K562 (cell line): ENCODE measurements at regions not wholly inside any gene's neighbourhood (a gene's known extent, or its start where the extent isn't known, plus 50 kb on each side); places are given as distances from the start of the nearest gene placed in this dataset.
"Not testable (repeated sequence)": the region's sequence is repeated elsewhere in the genome, so short reads cannot be mapped to it uniquely, and the experiment has no call there.

Experiments
- ATAC-seq: fragments of 200-7000 bp; cut with Tn5 transposase; 3 replicates; pipeline ENCODE4 v1.9.1; 2020; ENCODE audit warnings: moderate library complexity
- BruUV-seq: library from RNA; stranded (reverse); fragments of 400-500 nt; replicated peaks from 2 replicates; lab custom pipeline; 2021; lab: Mats Ljungman, UMichigan
- CTCF ChIA-PET: fragments of 300-600 bp; formaldehyde crosslinking; extraction: SDS; loops from one replicate; lab custom pipeline; 2021; ENCODE audit warnings: low intra/inter-chr PET ratio; lab: Yijun Ruan, JAX
- POLR2A ChIA-PET: fragments of 300-600, 350-650 bp; sonication (Branson Sonifier 250); formaldehyde crosslinking; extraction: SDS; loops from one replicate; lab custom pipeline; 2021; ENCODE audit warnings: antibody characterized with exemption, inconsistent platforms; lab: Yijun Ruan, JAX
- DNase-seq, 4 experiments: peaks; one replicate each; pipeline versions ENCODE4 v3.0.0 to v3.0.0-alpha.2; 2011 to 2018; ENCODE audit warnings: low spot score in 3 of 4, mixed read lengths in 3 of 4; ENCODE audit errors: extremely low read depth in 1 of 4
- FAIRE-seq: peaks from 2 replicates; lab custom pipeline; 2011; peaks lifted over from hg19 to GRCh38; lab: Jason Lieb, UNC
- H2AFZ ChIP-seq: 2 replicates; pipeline ENCODE4 v1.6.0; 2011; ENCODE audit warnings: low read depth, low read length, control low read depth, inconsistent platforms
- H3K27ac ChIP-seq: fragments of 200-600 bp; 3 replicates; pipeline ENCODE4 v1.8.0; 2011; ENCODE audit warnings: low read depth, mild to moderate bottlenecking, control low read depth, inconsistent platforms, low read length, moderate library complexity, mixed read lengths; ENCODE audit errors: extremely low read depth
- H3K27me3 ChIP-seq, 2 experiments: fragments of 300-600 bp in 1 of 2; 2 replicates in 1 of 2; 3 replicates in 1 of 2; pipeline versions ENCODE4 v1.6.0 to v1.8.0; 2011; ENCODE audit warnings: inconsistent platforms in 2 of 2, low read length in 2 of 2, mild to moderate bottlenecking in 1 of 2, mixed read lengths in 1 of 2, moderate library complexity in 1 of 2; ENCODE audit not compliant: control insufficient read depth in 2 of 2, insufficient read depth in 2 of 2
- H3K36me3 ChIP-seq: fragments of 300-600 bp; 3 replicates; pipeline ENCODE4 v1.8.0; 2011; ENCODE audit warnings: mild to moderate bottlenecking, low read length, inconsistent platforms; ENCODE audit not compliant: control insufficient read depth, insufficient read depth
- H3K4me1 ChIP-seq, 2 experiments: fragments of 200-600 bp in 1 of 2; replicated peaks in 1 of 2; 2 replicates in 1 of 2; 3 replicates in 1 of 2; pipeline versions ENCODE4 v1.5.1 to v1.8.0; 2011; ENCODE audit warnings: inconsistent platforms in 2 of 2, low read length in 2 of 2, mild to moderate bottlenecking in 1 of 2, mixed read lengths in 1 of 2, moderate library complexity in 1 of 2; ENCODE audit not compliant: control insufficient read depth in 2 of 2, insufficient read depth in 2 of 2
- H3K4me2 ChIP-seq: 2 replicates; pipeline ENCODE4 v1.6.1; 2011; ENCODE audit warnings: low read length, control low read depth, inconsistent platforms, mixed read lengths; ENCODE audit not compliant: insufficient read depth
- H3K4me3 ChIP-seq: fragments of 200-600 bp; sonication (generic), shearing (Covaris generic); 2 replicates; pipeline ENCODE4 v1.5.1; 2016; ENCODE audit warnings: control low read depth, inconsistent platforms
- H3K79me2 ChIP-seq: fragments of 200-600 bp; 3 replicates; pipeline ENCODE4 v1.8.0; 2011; ENCODE audit warnings: low read length, inconsistent platforms; ENCODE audit not compliant: control insufficient read depth, insufficient read depth
- H3K9ac ChIP-seq, 2 experiments: 2 replicates each; pipeline versions ENCODE4 v1.6.0 to v1.6.1; 2011; ENCODE audit warnings: low read depth in 2 of 2, low read length in 2 of 2, control low read depth in 1 of 2, inconsistent platforms in 1 of 2, mild to moderate bottlenecking in 1 of 2, mixed read lengths in 1 of 2; ENCODE audit not compliant: insufficient read depth in 1 of 2
- H3K9me1 ChIP-seq: one replicate; pipeline ENCODE4 v1.6.0; 2011; ENCODE audit warnings: inconsistent platforms, mild to moderate bottlenecking, low read length, moderate library complexity; ENCODE audit not compliant: control insufficient read depth, insufficient read depth
- H3K9me3 ChIP-seq: replicated peaks from 2 replicates; pipeline ENCODE4 v1.5.1; 2011; ENCODE audit warnings: low read depth, low read length, inconsistent platforms; ENCODE audit not compliant: control insufficient read depth, insufficient read depth
- H4K20me1 ChIP-seq: replicated peaks from 2 replicates; pipeline ENCODE4 v1.6.1; 2011; ENCODE audit warnings: low read length, inconsistent platforms, mixed read lengths; ENCODE audit not compliant: control insufficient read depth, insufficient read depth
- BMI1 ChIP-seq: fragments of 150-350 bp; IDR thresholded peaks from 2 replicates; pipeline ENCODE4 v1.6.1; 2014; ENCODE audit warnings: low read length
- GABPA ChIP-seq: fragments of 200-800 bp; sonication (Bioruptor generic); conservative IDR thresholded peaks from 2 replicates; pipeline ENCODE4 v1.6.1; 2016; ENCODE audit warnings: low read depth, missing genetic modification characterization, missing compliant biosample characterization
- HDAC6 ChIP-seq: IDR thresholded peaks from 2 replicates; pipeline ENCODE4 v1.6.1; 2012; ENCODE audit warnings: low read depth, mild to moderate bottlenecking, control low read depth, inconsistent platforms, low read length, moderate library complexity
- JUNB ChIP-seq: fragments of 450-650 bp; formaldehyde crosslinking; conservative IDR thresholded peaks from 2 replicates; pipeline ENCODE4 v1.4.0; 2020; ENCODE audit warnings: mild to moderate bottlenecking
- L3MBTL2 ChIP-seq: fragments of 450-650 bp; IDR thresholded peaks from 2 replicates; pipeline ENCODE4 v1.6.1; 2016; ENCODE audit warnings: mild to moderate bottlenecking, moderate library complexity
- MBD2 ChIP-seq: sonication (generic); IDR thresholded peaks from 2 replicates; pipeline ENCODE4 v1.6.1; 2016; ENCODE audit warnings: low read depth, borderline replicate concordance
- NR4A1 ChIP-seq, 2 experiments: fragments of 250-450 bp in 1 of 2; fragments of 450-650 bp in 1 of 2; sonication (Bioruptor Pico) in 1 of 2; IDR thresholded peaks; 2 replicates each; pipeline versions ENCODE4 v1.4.0 to v1.6.1; 2016 to 2020; ENCODE audit warnings: mild to moderate bottlenecking in 2 of 2, missing compliant biosample characterization in 1 of 2, missing genetic modification characterization in 1 of 2, moderate library complexity in 1 of 2
- POLR2B ChIP-seq: fragments of 450-650 bp; IDR thresholded peaks from 2 replicates; pipeline ENCODE4 v1.6.1; 2018; ENCODE audit warnings: low read depth; ENCODE audit not compliant: partially characterized antibody
- RNF2 ChIP-seq: sonication (generic); IDR thresholded peaks from 2 replicates; pipeline ENCODE4 v1.6.1; 2016
- SMAD2 ChIP-seq: fragments of 150-350 bp; IDR thresholded peaks from 2 replicates; pipeline ENCODE4 v1.6.1; 2014; ENCODE audit warnings: low read depth, mild to moderate bottlenecking, low read length
- ZFX ChIP-seq: sonication (generic); formaldehyde crosslinking; IDR thresholded peaks from 2 replicates; pipeline ENCODE4 v1.8.0; 2022; ENCODE audit warnings: mild to moderate bottlenecking, missing genetic modification reagents, moderate library complexity
- ZNF3 ChIP-seq: fragments of 250-450 bp; sonication (Bioruptor Pico); IDR thresholded peaks from 2 replicates; pipeline ENCODE4 v1.5.0; 2021; ENCODE audit warnings: mild to moderate bottlenecking, moderate library complexity
- ZNF324 ChIP-seq: fragments of 250-450 bp; sonication (Bioruptor Pico); IDR thresholded peaks from 2 replicates; pipeline ENCODE4 v1.4.0; 2020; ENCODE audit warnings: mild to moderate bottlenecking
- WGBS: fragments of 100-300 bp; shearing (Covaris generic); methylation state at CpG from one replicate; pipeline ENCODE4 v1.1.6; 2016; ENCODE audit warnings: low coverage, mixed read lengths; ENCODE audit not compliant: insufficient coverage; ENCODE audit errors: missing lambda C conversion rate; 5-methylcytosine and 5-hydroxymethylcytosine counted together
- in situ Hi-C: fragments of 300-500 bp; cut with MboI; formaldehyde crosslinking; loops from 4 replicates; pipeline ENCODE4 v1.15.0; 2018; ENCODE audit warnings: inconsistent platforms, mixed read lengths
- intact Hi-C: fragments of 100-400 bp; cut with micrococcal nuclease; formaldehyde crosslinking; loops from 2 replicates; pipeline ENCODE4 v1.14.2; 2022
- TF ChIP-seq, protein P1 (sequence below), 3 experiments: fragments of 200-800 bp in 1 of 3; sonication (Bioruptor generic) in 1 of 3; sonication (generic) in 1 of 3; formaldehyde crosslinking in 1 of 3; IDR thresholded peaks; 2 replicates each; pipeline versions ENCODE4 v1.6.1 to v1.8.0; 2016 to 2022; ENCODE audit warnings: mild to moderate bottlenecking in 2 of 3, missing compliant biosample characterization in 2 of 3, missing genetic modification characterization in 2 of 3, missing genetic modification reagents in 1 of 3
- TF ChIP-seq, protein P2 (sequence below): sonication (generic); formaldehyde crosslinking; IDR thresholded peaks from 2 replicates; pipeline ENCODE4 v1.8.1; 2023; ENCODE audit warnings: mild to moderate bottlenecking, missing genetic modification reagents

DNA sequence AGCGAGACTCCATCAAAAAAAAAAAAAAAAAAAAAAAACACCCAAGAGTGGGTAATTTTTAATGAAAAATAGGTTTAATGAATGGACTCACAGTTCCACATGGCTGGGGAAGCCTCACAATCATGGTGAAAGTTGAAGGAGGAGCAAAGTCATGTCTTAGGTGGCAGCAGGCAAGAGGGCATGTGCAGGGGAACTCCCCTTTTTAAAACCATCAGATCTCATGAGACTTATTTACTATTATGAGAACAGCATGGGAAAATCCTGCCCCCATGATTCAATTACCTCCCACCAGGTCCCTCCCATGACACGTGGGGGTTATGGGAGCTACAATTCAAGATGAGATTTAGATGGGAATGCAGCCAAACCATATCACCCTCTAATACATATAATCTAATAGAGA, 454.6 kb upstream of the PTGER4 start:
- H3K27me3 ChIP-seq, FAIRE-seq, H3K36me3 ChIP-seq, H3K9ac ChIP-seq, H3K4me3 ChIP-seq, H2AFZ ChIP-seq, H3K79me2 ChIP-seq, DNase-seq, H3K27ac ChIP-seq, H3K4me1 ChIP-seq, in situ Hi-C loops, intact Hi-C loops, BruUV-seq, H3K9me1 ChIP-seq, POLR2A ChIA-PET, H3K9me3 ChIP-seq, H4K20me1 ChIP-seq, H3K4me2 ChIP-seq, ATAC-seq: not testable (repeated sequence)
- CTCF ChIA-PET: interaction anchor here (0.6 kb wide), 1 partner anchor 18 kb away, joined by 3 read pairs; no protein-coding TSS in a partner anchor
- 0% methylated on average over 1 of the region's 2 CpGs for WGBS

DNA sequence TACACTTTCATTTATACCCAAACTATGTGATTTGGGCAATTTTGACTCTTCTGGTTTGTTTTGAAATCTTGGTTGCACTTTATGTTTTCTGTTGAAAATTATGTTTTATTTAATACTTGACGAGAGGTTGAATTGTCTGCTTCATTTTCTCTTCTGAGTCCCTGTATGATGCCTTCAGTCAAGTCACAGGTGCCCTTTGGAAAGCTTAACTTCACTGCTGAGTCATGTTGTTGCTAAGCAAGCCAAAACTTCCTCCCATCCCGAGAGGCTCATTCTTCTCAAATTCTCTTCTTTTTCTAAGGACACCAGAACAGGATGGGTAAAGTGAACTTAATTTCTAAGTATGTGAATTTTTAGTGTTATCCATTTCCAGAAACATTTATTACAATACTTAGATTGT, 455.3 kb upstream of the PTGER4 start:
- no peak for FAIRE-seq
- 0% methylated on average over 2 of the region's 2 CpGs for WGBS
- H3K4me1 ChIP-seq: no peaks in the 10 kb centered on the region
- H2AFZ ChIP-seq: no peak overlapping the region
- H3K27ac ChIP-seq: no peak overlapping the region
- no TSS peak for BruUV-seq
- no peaks in the 10 kb centered on the region for H4K20me1 ChIP-seq
- H3K9me3 ChIP-seq: 0 out of 2 replicates have a peak, but pooled peaks cover 4% of the 10 kb centered on the region
- ATAC-seq: no peak
- no peak for DNase-seq
- intact Hi-C loops (no loop called here), in situ Hi-C loops (no loop called here)
- no peak overlapping the region for H3K9ac ChIP-seq
- POLR2A ChIA-PET: no interaction called here
- no peaks in the 10 kb centered on the region for H3K79me2 ChIP-seq
- no peak overlapping the region for H3K4me3 ChIP-seq
- H3K9me1 ChIP-seq: no peaks in the 10 kb centered on the region
- CTCF ChIA-PET: interaction anchor here (0.6 kb wide), 1 partner anchor 19 kb away, joined by 3 read pairs; no protein-coding TSS in a partner anchor
- H3K36me3 ChIP-seq: no peaks in the 10 kb centered on the region
- no peak overlapping the region for H3K4me2 ChIP-seq
- H3K27me3 ChIP-seq: no peaks in the 10 kb centered on the region
- TF ChIP-seq POLR2B (no peak), NR4A1 (CRISPR knock-in tag; IDR thresholded peaks at IDR 0.05) (no peak), NR4A1 (tag; IDR thresholded peaks at IDR 0.05) (no peak), L3MBTL2 (no peak), HDAC6 (no peak), RNF2 (no peak), JUNB (CRISPR knock-in tag) (no peak), MBD2 (no peak), BMI1 (no peak), GABPA (no peak), ZFX (CRISPR knock-in tag) (no peak), ZNF3 (CRISPR knock-in tag) (no peak), SMAD2 (no peak), ZNF324 (CRISPR knock-in tag) (no peak)
- TF ChIP-seq, protein P1, sequence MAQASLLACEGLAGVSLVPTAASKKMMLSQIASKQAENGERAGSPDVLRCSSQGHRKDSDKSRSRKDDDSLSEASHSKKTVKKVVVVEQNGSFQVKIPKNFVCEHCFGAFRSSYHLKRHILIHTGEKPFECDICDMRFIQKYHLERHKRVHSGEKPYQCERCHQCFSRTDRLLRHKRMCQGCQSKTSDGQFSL (CRISPR knock-in tag; IDR thresholded peaks at IDR 0.05): no peak
- TF ChIP-seq, protein P1 (tag; IDR thresholded peaks at IDR 0.05): no peak
- TF ChIP-seq, protein P2, sequence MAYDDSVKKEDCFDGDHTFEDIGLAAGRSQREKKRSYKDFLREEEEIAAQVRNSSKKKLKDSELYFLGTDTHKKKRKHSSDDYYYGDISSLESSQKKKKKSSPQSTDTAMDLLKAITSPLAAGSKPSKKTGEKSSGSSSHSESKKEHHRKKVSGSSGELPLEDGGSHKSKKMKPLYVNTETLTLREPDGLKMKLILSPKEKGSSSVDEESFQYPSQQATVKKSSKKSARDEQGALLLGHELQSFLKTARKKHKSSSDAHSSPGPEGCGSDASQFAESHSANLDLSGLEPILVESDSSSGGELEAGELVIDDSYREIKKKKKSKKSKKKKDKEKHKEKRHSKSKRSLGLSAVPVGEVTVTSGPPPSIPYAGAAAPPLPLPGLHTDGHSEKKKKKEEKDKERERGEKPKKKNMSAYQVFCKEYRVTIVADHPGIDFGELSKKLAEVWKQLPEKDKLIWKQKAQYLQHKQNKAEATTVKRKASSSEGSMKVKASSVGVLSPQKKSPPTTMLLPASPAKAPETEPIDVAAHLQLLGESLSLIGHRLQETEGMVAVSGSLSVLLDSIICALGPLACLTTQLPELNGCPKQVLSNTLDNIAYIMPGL (CRISPR knock-in tag): no peak
